HepG2 (cell line): ENCODE measurements at regions not wholly inside any gene's neighbourhood (a gene's known extent, or its start where the extent isn't known, plus 50 kb on each side); places are given as distances from the start of the nearest gene placed in this dataset.

Experiments used
- ATAC-seq: fragments of 200-7000 bp; cut with Tn5 transposase; 3 replicates; pipeline ENCODE4 v1.9.1; 2020; ENCODE audit warnings: mild to moderate bottlenecking, moderate library complexity
- BruUV-seq: library from RNA; stranded (reverse); fragments of 400-500 nt; replicated peaks from 2 replicates; lab custom pipeline; 2021; lab: Mats Ljungman, UMichigan
- CTCF ChIA-PET: fragments of 300-600 bp; formaldehyde crosslinking; extraction: SDS; loops from one replicate; lab custom pipeline; 2021; ENCODE audit warnings: low total read pairs, inconsistent platforms, low intra/inter-chr PET ratio; lab: Yijun Ruan, JAX
- POLR2A ChIA-PET: fragments of 350-600 bp; sonication (Branson Sonifier 250); formaldehyde crosslinking; loops from one replicate; lab custom pipeline; 2020; ENCODE audit warnings: antibody characterized with exemption, inconsistent platforms; lab: Yijun Ruan, JAX
- DNase-seq: peaks from one replicate; pipeline ENCODE4 v3.0.0-alpha.2; 2015; ENCODE audit warnings: low spot score
- FAIRE-seq: peaks from 3 replicates; lab custom pipeline; 2011; peaks lifted over from hg19 to GRCh38; lab: Jason Lieb, UNC
- H2AFZ ChIP-seq: one replicate; pipeline ENCODE4 v1.6.1; 2011; ENCODE audit warnings: low read length, inconsistent platforms
- H3K27ac ChIP-seq: fragments of 300-600 bp; 3 replicates; pipeline ENCODE4 v1.8.0; 2011; ENCODE audit warnings: mixed run types, mild to moderate bottlenecking, mixed read lengths, low read length, inconsistent platforms; ENCODE audit not compliant: insufficient read depth; ENCODE audit errors: extremely low read length
- H3K27me3 ChIP-seq, 2 experiments: fragments of 200-600 bp in 1 of 2; 2 replicates in 1 of 2; 3 replicates in 1 of 2; pipeline versions ENCODE4 v1.6.0 to v1.8.0; 2011; ENCODE audit warnings: low read length in 2 of 2, mild to moderate bottlenecking in 2 of 2, moderate library complexity in 2 of 2, inconsistent platforms in 1 of 2; ENCODE audit not compliant: insufficient read depth in 2 of 2, control insufficient read depth in 1 of 2
- H3K36me3 ChIP-seq, 2 experiments: fragments of 200-600 bp in 1 of 2; replicated peaks in 1 of 2; 2 replicates in 1 of 2; 3 replicates in 1 of 2; pipeline versions ENCODE4 v1.5.1 to v1.8.0; 2011; ENCODE audit warnings: low read length in 2 of 2, inconsistent platforms in 1 of 2; ENCODE audit not compliant: insufficient read depth in 2 of 2, control insufficient read depth in 1 of 2
- H3K4me1 ChIP-seq: 2 replicates; pipeline ENCODE4 v1.5.1; 2012; ENCODE audit warnings: low read length, inconsistent platforms; ENCODE audit not compliant: insufficient read depth
- H3K4me2 ChIP-seq: 2 replicates; pipeline ENCODE4 v1.6.0; 2011; ENCODE audit warnings: low read depth, low read length, inconsistent platforms
- H3K4me3 ChIP-seq, 3 experiments: fragments of 200-600 bp in 1 of 3; sonication (generic), shearing (Covaris generic) in 1 of 3; replicated peaks in 1 of 3; 2 replicates each; pipeline ENCODE4 v1.5.1; 2011 to 2016; ENCODE audit warnings: low read length in 3 of 3, inconsistent platforms in 2 of 3, low read depth in 2 of 3, mild to moderate bottlenecking in 2 of 3, control low read depth in 1 of 3, mixed read lengths in 1 of 3; ENCODE audit not compliant: insufficient read depth in 1 of 3
- H3K79me2 ChIP-seq: one replicate; pipeline ENCODE4 v1.6.1; 2011; ENCODE audit warnings: low read length, inconsistent platforms; ENCODE audit not compliant: insufficient read depth
- H3K9ac ChIP-seq: 2 replicates; pipeline ENCODE4 v1.6.0; 2011; ENCODE audit warnings: mild to moderate bottlenecking, low read depth, low read length, inconsistent platforms; ENCODE audit not compliant: insufficient read depth
- H3K9me3 ChIP-seq: 2 replicates; pipeline ENCODE4 v1.5.1; 2012; ENCODE audit warnings: mild to moderate bottlenecking, low read length
- H4K20me1 ChIP-seq: 2 replicates; pipeline ENCODE4 v1.6.0; 2011; ENCODE audit warnings: inconsistent platforms, mild to moderate bottlenecking, low read length, moderate library complexity; ENCODE audit not compliant: insufficient read depth
- CCDC6 ChIP-seq: sonication (generic); formaldehyde crosslinking; IDR thresholded peaks from 2 replicates; pipeline ENCODE4 v1.8.1; 2022; ENCODE audit warnings: mild to moderate bottlenecking, missing genetic modification reagents, moderate library complexity
- RFXAP ChIP-seq: sonication (generic); formaldehyde crosslinking; IDR thresholded peaks from 2 replicates; pipeline ENCODE4 v1.4.0; 2020; ENCODE audit warnings: missing genetic modification reagents, borderline replicate concordance
- ZFAT ChIP-seq: sonication (generic); formaldehyde crosslinking; conservative IDR thresholded peaks from 2 replicates; pipeline ENCODE4 v1.8.1; 2023; ENCODE audit warnings: missing genetic modification reagents, inconsistent platforms
- ZNF18 ChIP-seq: sonication (generic); formaldehyde crosslinking; IDR thresholded peaks from 2 replicates; pipeline ENCODE4 v1.8.0; 2022; ENCODE audit warnings: mild to moderate bottlenecking, missing genetic modification reagents; ENCODE audit not compliant: insufficient replicate concordance
- ZNF256 ChIP-seq: sonication (generic); formaldehyde crosslinking; conservative IDR thresholded peaks from 2 replicates; pipeline ENCODE4 v1.4.0; 2020; ENCODE audit warnings: missing genetic modification reagents
- ZNF44 ChIP-seq: sonication (generic); formaldehyde crosslinking; IDR thresholded peaks from 2 replicates; pipeline ENCODE4 v1.5.1; 2020; ENCODE audit warnings: mild to moderate bottlenecking, missing genetic modification reagents
- ZNF609 ChIP-seq: sonication (generic); formaldehyde crosslinking; IDR thresholded peaks from 2 replicates; pipeline ENCODE4 v1.4.0; 2020; ENCODE audit warnings: mild to moderate bottlenecking, missing genetic modification reagents, borderline replicate concordance
- ZNF776 ChIP-seq: sonication (generic); formaldehyde crosslinking; IDR thresholded peaks from 2 replicates; pipeline ENCODE4 v1.4.0; 2020; ENCODE audit warnings: mild to moderate bottlenecking, missing genetic modification reagents
- ZNF777 ChIP-seq: sonication (generic); formaldehyde crosslinking; IDR thresholded peaks from 2 replicates; pipeline ENCODE4 v1.4.0; 2020; ENCODE audit warnings: missing genetic modification reagents
- ZNF891 ChIP-seq: sonication (generic); formaldehyde crosslinking; IDR thresholded peaks from 2 replicates; pipeline ENCODE4 v1.5.0; 2020; ENCODE audit warnings: mild to moderate bottlenecking, missing genetic modification reagents
- WGBS: methylation state at CpG from one replicate; pipeline ENCODE4 v1.1.6; 2017; ENCODE audit warnings: low lambda C conversion rate; 5-methylcytosine and 5-hydroxymethylcytosine counted together
- in situ Hi-C: cut with HindIII; loops from 2 replicates; pipeline ENCODE4 v1.10.0; 2017; ENCODE audit warnings: low pct_unique_long_range_greater_than_20kb; ENCODE audit not compliant: extremely low pct_ligation_motif_present
- intact Hi-C: fragments of 100-400 bp; cut with micrococcal nuclease; formaldehyde crosslinking; loops from one replicate; pipeline ENCODE4 v1.10.0; 2022; ENCODE audit not compliant: unreplicated experiment

GRCh38 chr12:82529101-82529500 is 157.6 kb upstream of the TMTC2 start:
- Histone ChIP-seq H3K4me3 (no peak overlapping the region), H3K79me2 (no peaks in the 10 kb centered on the region), H3K27ac (no peak overlapping the region), H4K20me1 (no peaks in the 10 kb centered on the region), H3K4me2 (no peak overlapping the region), H3K9ac (no peak overlapping the region), H3K9me3 (no peaks in the 10 kb centered on the region), H3K36me3 (no peaks in the 10 kb centered on the region), H3K4me1 (no peaks in the 10 kb centered on the region), H2AFZ (no peak overlapping the region), H3K27me3 (no peaks in the 10 kb centered on the region)
- intact Hi-C loops: loop anchor here (5.0 kb wide), 2 partner anchors 858 to 1293 kb away; no protein-coding TSS in a partner anchor
- TF ChIP-seq ZFAT (CRISPR knock-in tag): no peak
- no peak for TF ChIP-seq ZNF891
- no peak for TF ChIP-seq ZNF776 (CRISPR knock-in tag)
- no peak for TF ChIP-seq ZNF44
- no peak for TF ChIP-seq ZNF609 (CRISPR knock-in tag)
- TF ChIP-seq ZNF777 (CRISPR knock-in tag): no peak
- TF ChIP-seq RFXAP (CRISPR knock-in tag): no peak
- TF ChIP-seq ZNF256: no peak
- no peak for TF ChIP-seq CCDC6 (CRISPR knock-in tag)
- no peak for TF ChIP-seq ZNF18 (CRISPR knock-in tag)
- no peak for FAIRE-seq
- POLR2A ChIA-PET: no interaction called here
- DNase-seq: no peak
- WGBS: 0% methylated on average over 1 of the region's 1 CpG
- no TSS peak for BruUV-seq
- CTCF ChIA-PET: no interaction called here
- in situ Hi-C loops: loop anchor here (25.0 kb wide), 1 partner anchor 1983 kb away; no protein-coding TSS in a partner anchor
- ATAC-seq: no peak
